CD1c-positive myeloid dendritic cell (primary cell): ENCODE measurements at regions not wholly inside any gene's neighbourhood (a gene's known extent, or its start where the extent isn't known, plus 50 kb on each side); places are given as distances from the start of the nearest gene placed in this dataset.

Experiments
- DNase-seq: peaks from one replicate; pipeline ENCODE4 v3.0.0-alpha.2; 2016; ENCODE audit errors: extremely low spot score

- no peak for DNase-seq
Observed at GRCh38 chr15:37260255-37260654, 159.9 kb upstream of the MEIS2 start.

- DNase-seq, result no peak
Observed at GRCh38 chr15:37261685-37262084, 161.3 kb upstream of the MEIS2 start.

- DNase-seq, result no peak
Observed at GRCh38 chr15:37262922-37263608, 162.7 kb upstream of the MEIS2 start.

- no peak for DNase-seq
Observed at GRCh38 chr15:37289109-37289765, 188.9 kb upstream of the MEIS2 start.

GRCh38 chr15:37291920-37292319 is 191.6 kb upstream of the MEIS2 start:
- DNase-seq, result no peak

GRCh38 chr15:37298271-37298670 is 197.9 kb upstream of the MEIS2 start:
- no peak for DNase-seq

- DNase-seq, result no peak
Observed at GRCh38 chr15:37339437-37339836, 239.1 kb upstream of the MEIS2 start.

GRCh38 chr15:37339856-37340255 is 239.5 kb upstream of the MEIS2 start:
- DNase-seq, result no peak

- no peak for DNase-seq
Observed at GRCh38 chr15:37340438-37340837, 240.1 kb upstream of the MEIS2 start.

- DNase-seq, result no peak
Observed at GRCh38 chr15:37359101-37359892, 258.9 kb upstream of the MEIS2 start.

- DNase-seq, result no peak
Observed at GRCh38 chr15:37359893-37360290, 259.5 kb upstream of the MEIS2 start.

GRCh38 chr15:37360724-37361123 is 260.4 kb upstream of the MEIS2 start:
- no peak for DNase-seq

GRCh38 chr15:37361621-37362020 is 261.3 kb upstream of the MEIS2 start:
- DNase-seq, result no peak

- no peak for DNase-seq
Observed at GRCh38 chr15:37362414-37362813, 262.1 kb upstream of the MEIS2 start.

GRCh38 chr15:37368961-37369360 is 268.6 kb upstream of the MEIS2 start:
- no peak for DNase-seq

GRCh38 chr15:37370941-37371340 is 270.6 kb upstream of the MEIS2 start:
- no peak for DNase-seq

- no peak for DNase-seq
Observed at GRCh38 chr15:37372064-37372463, 271.7 kb upstream of the MEIS2 start.

GRCh38 chr15:37375519-37375918 is 275.2 kb upstream of the MEIS2 start:
- no peak for DNase-seq

GRCh38 chr15:37377428-37377827 is 277.1 kb upstream of the MEIS2 start:
- DNase-seq, result no peak

- DNase-seq, result no peak
Observed at GRCh38 chr15:37394402-37395099, 294.2 kb upstream of the MEIS2 start.

GRCh38 chr15:37395100-37395468 is 294.7 kb upstream of the MEIS2 start:
- no peak for DNase-seq

- DNase-seq, result no peak
Observed at GRCh38 chr15:37397266-37398022, 297.1 kb upstream of the MEIS2 start.
